ENCODE measurements at regions not wholly inside any gene's neighbourhood (a gene's known extent, or its start where the extent isn't known, plus 50 kb on each side); places are given as distances from the start of the nearest gene placed in this dataset.

GRCh38 chr5:81879936-81880335, 91.9 kb upstream of the ATG10 start:
- H3K36me3 ChIP-seq (replicated peaks in 1 of 2; ENCODE audit: control insufficient read depth in 1 of 2, insufficient read depth in 2 of 2, low read length in 2 of 2), result no peaks in the 10 kb centered on the region
- no peak overlapping the region for H3K4me2 ChIP-seq (replicated peaks; ENCODE audit: extremely low read depth, low read length, poor library complexity, severe bottlenecking)
- H3K4me1 ChIP-seq (ENCODE audit: control insufficient read depth in 1 of 2, insufficient read depth in 2 of 2, low read length in 2 of 2), result peaks cover 15 to 20% of the 10 kb centered on the region in 2 donors
- no peaks in the 10 kb centered on the region for H3K9me3 Mint-ChIP-seq
- intact Hi-C loops (cut with micrococcal nuclease), result no loop called here
- TF ChIP-seq CTCF (IDR thresholded peaks at IDR 0.05), result no peak
- no peaks in the 10 kb centered on the region for H4K20me1 ChIP-seq (ENCODE audit: insufficient read depth, low read length)
- H3K9ac ChIP-seq (ENCODE audit: insufficient read depth, low read length, poor library complexity, severe bottlenecking), result no peak overlapping the region
- H3K4me1 Mint-ChIP-seq, result peaks cover 24% of the 10 kb centered on the region
- no peaks in the 10 kb centered on the region for H3K79me2 ChIP-seq (ENCODE audit: insufficient read depth, low read length)
- no peaks in the 10 kb centered on the region for H3K27me3 ChIP-seq (ENCODE audit: control insufficient read depth in 2 of 2, insufficient read depth in 2 of 2, low read length in 2 of 2)
- 100% methylated on average over 2 of the region's 3 CpGs for whole genome bisulfite sequencing (ENCODE audit: insufficient coverage)
- H3K27ac ChIP-seq (ENCODE audit: low read depth in 1 of 2, low read length in 2 of 2), result no peak overlapping the region
- H3K27ac Mint-ChIP-seq, result no peak overlapping the region
- H2AFZ ChIP-seq (ENCODE audit: insufficient read depth, low read depth, low read length, poor library complexity, severe bottlenecking), result no peak overlapping the region
- no peaks in the 10 kb centered on the region for H3K27me3 Mint-ChIP-seq (ENCODE audit: low read depth in 3 of 3)
- no peak for DNase-seq
- no peaks in the 10 kb centered on the region for H3K36me3 Mint-ChIP-seq
- H3K4me3 ChIP-seq (replicated peaks in 1 of 3; ENCODE audit: low read depth in 2 of 3, low read length in 3 of 3), result no peak overlapping the region
- no peaks in the 10 kb centered on the region for H3K9me3 ChIP-seq (replicated peaks in 1 of 2; ENCODE audit: control insufficient read depth in 1 of 2, insufficient read depth in 1 of 2, low read length in 2 of 2)
- H3K4me3 Mint-ChIP-seq, result no peak overlapping the region

- H2AFZ ChIP-seq (ENCODE audit: insufficient read depth, low read depth, low read length, poor library complexity, severe bottlenecking), result no peak overlapping the region
- no peaks in the 10 kb centered on the region for H3K27me3 ChIP-seq (ENCODE audit: control insufficient read depth in 2 of 2, insufficient read depth in 2 of 2, low read length in 2 of 2)
- H3K9me3 Mint-ChIP-seq, result peaks cover 0 to 3% (median 0%) of the 10 kb centered on the region in 7 donors
- H3K27ac Mint-ChIP-seq, result peak overlapping the region in 2 of 7 donors; percentile 32 to 81
- H3K79me2 ChIP-seq (ENCODE audit: insufficient read depth, low read length), result no peaks in the 10 kb centered on the region
- peaks cover 24% of the 10 kb centered on the region for H3K4me1 Mint-ChIP-seq
- H3K27ac ChIP-seq (ENCODE audit: low read depth in 1 of 2, low read length in 2 of 2), result peak overlapping the region in 1 of 2 donors; percentile 59
- no peak overlapping the region for H3K4me3 Mint-ChIP-seq
- TF ChIP-seq CTCF (IDR thresholded peaks at IDR 0.05), result no peak
- no peaks in the 10 kb centered on the region for H3K36me3 Mint-ChIP-seq
- DNase-seq, result peak; percentile 25 to 34 (median 32)
- H3K9ac ChIP-seq (ENCODE audit: insufficient read depth, low read length, poor library complexity, severe bottlenecking), result no peak overlapping the region
- peak overlapping the region in 1 of 3 experiments; percentile 13 for H3K4me3 ChIP-seq (replicated peaks in 1 of 3; ENCODE audit: low read depth in 2 of 3, low read length in 3 of 3)
- H3K36me3 ChIP-seq (replicated peaks in 1 of 2; ENCODE audit: control insufficient read depth in 1 of 2, insufficient read depth in 2 of 2, low read length in 2 of 2), result no peaks in the 10 kb centered on the region
- peaks cover 15 to 20% of the 10 kb centered on the region in 2 donors for H3K4me1 ChIP-seq (ENCODE audit: control insufficient read depth in 1 of 2, insufficient read depth in 2 of 2, low read length in 2 of 2)
- no peaks in the 10 kb centered on the region for H3K9me3 ChIP-seq (replicated peaks in 1 of 2; ENCODE audit: control insufficient read depth in 1 of 2, insufficient read depth in 1 of 2, low read length in 2 of 2)
- H3K27me3 Mint-ChIP-seq (ENCODE audit: low read depth in 3 of 3), result no peaks in the 10 kb centered on the region
- peak overlapping the region; percentile 14 for H3K4me2 ChIP-seq (replicated peaks; ENCODE audit: extremely low read depth, low read length, poor library complexity, severe bottlenecking)
- H4K20me1 ChIP-seq (ENCODE audit: insufficient read depth, low read length), result no peaks in the 10 kb centered on the region
- intact Hi-C loops (cut with micrococcal nuclease), result no loop called here
These were observed 93.5 kb upstream of the ATG10 start for GRCh38 chr5:81878333-81878732.
